Neuron (in vitro differentiated cells): ENCODE measurements at regions not wholly inside any gene's neighbourhood (a gene's known extent, or its start where the extent isn't known, plus 50 kb on each side); places are given as distances from the start of the nearest gene placed in this dataset.

Source experiments
- H2AFZ ChIP-seq: one replicate; pipeline ENCODE4 v1.6.1; 2013; ENCODE audit warnings: low read depth, mild to moderate bottlenecking, inconsistent platforms, low read length, moderate library complexity
- H3K27me3 ChIP-seq: one replicate; pipeline ENCODE4 v1.6.1; 2013; ENCODE audit warnings: low read length; ENCODE audit not compliant: insufficient read depth
- H3K36me3 ChIP-seq: one replicate; pipeline ENCODE4 v1.6.1; 2013; ENCODE audit warnings: low read length; ENCODE audit not compliant: insufficient read depth
- H3K4me1 ChIP-seq: one replicate; pipeline ENCODE4 v1.6.1; 2013; ENCODE audit warnings: low read length; ENCODE audit not compliant: insufficient read depth
- H3K4me3 ChIP-seq: 2 replicates; pipeline ENCODE4 v1.5.1; 2013; ENCODE audit warnings: mild to moderate bottlenecking, low read length, moderate library complexity
- H3K9me3 ChIP-seq: one replicate; pipeline ENCODE4 v1.6.1; 2013; ENCODE audit warnings: low read length

DNA sequence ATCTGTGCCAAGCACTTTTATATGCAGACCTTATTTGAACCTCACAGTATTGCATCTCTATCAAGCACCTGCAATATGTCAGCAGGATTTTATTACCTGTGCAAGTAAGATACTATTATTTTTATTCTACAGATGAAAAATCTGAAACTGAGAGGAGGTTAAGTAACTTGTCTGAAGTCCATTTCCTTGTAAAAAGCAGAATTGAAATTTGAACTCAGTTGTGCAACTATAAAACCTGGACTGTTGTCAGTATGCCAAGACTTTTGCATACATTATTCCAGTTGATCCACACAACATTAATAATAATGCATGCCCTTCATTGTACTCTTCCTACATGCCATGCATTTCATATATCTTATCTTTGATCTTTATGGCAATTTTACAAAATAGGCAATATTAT, 82.2 kb upstream of the BRINP1 start:
- Histone ChIP-seq H3K4me1 (no peaks in the 10 kb centered on the region), H3K27me3 (no peaks in the 10 kb centered on the region), H3K4me3 (no peak overlapping the region), H2AFZ (no peak overlapping the region), H3K36me3 (no peaks in the 10 kb centered on the region), H3K9me3 (no peaks in the 10 kb centered on the region)

GRCh38 chr9:119443179-119443578, 73.9 kb upstream of the BRINP1 start:
- Histone ChIP-seq H3K36me3 (no peaks in the 10 kb centered on the region), H2AFZ (no peak overlapping the region), H3K4me1 (no peaks in the 10 kb centered on the region), H3K4me3 (no peak overlapping the region), H3K9me3 (no peaks in the 10 kb centered on the region), H3K27me3 (no peaks in the 10 kb centered on the region)

GRCh38 chr9:119441832-119442231, 72.6 kb upstream of the BRINP1 start:
- H2AFZ ChIP-seq: no peak overlapping the region
- no peaks in the 10 kb centered on the region for H3K36me3 ChIP-seq
- H3K4me3 ChIP-seq: no peak overlapping the region
- no peaks in the 10 kb centered on the region for H3K4me1 ChIP-seq
- no peaks in the 10 kb centered on the region for H3K9me3 ChIP-seq
- no peaks in the 10 kb centered on the region for H3K27me3 ChIP-seq

DNA sequence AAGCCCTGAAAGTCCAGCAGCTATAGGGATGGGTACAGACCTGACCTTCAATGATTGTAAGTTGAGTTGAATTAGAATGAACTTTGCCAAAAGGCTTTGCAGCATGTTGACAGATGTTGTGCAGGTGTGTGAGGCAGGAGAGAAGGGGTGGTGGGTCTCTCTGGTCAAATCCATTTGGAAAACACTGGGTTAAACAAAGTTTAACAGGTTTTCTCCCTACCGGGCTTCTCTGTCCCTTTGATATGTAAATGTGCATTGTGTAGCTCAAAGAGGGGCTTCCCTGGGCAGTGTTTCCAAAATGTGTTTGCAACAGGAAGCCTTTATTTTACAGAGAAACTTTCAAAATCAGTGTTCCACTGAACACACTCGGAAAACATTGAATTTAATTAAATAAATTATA, 72.1 kb upstream of the BRINP1 start:
- Histone ChIP-seq H2AFZ (no peak overlapping the region), H3K9me3 (no peaks in the 10 kb centered on the region), H3K36me3 (no peaks in the 10 kb centered on the region), H3K4me3 (no peak overlapping the region), H3K4me1 (no peaks in the 10 kb centered on the region), H3K27me3 (no peaks in the 10 kb centered on the region)

DNA sequence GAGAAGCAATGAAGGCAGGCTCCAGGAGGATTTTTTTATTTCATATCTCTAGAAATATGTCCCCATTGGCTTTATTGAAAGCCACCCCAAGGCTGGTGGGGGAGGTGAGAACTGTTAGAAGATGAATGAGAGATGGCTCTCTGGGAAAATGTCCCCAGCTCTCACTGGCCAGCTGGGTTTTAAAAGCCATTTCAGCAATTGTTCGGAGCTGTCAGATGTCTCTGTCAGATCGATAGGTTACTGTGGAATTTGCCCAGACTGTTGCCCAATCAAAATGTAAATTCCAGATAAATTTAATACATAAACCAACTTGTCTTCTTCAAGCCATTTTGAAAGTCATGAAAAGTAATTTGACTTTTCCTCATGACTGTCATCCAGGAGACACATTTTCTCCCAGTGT, 67.0 kb upstream of the BRINP1 start:
- Histone ChIP-seq H3K27me3 (no peaks in the 10 kb centered on the region), H2AFZ (no peak overlapping the region), H3K9me3 (no peaks in the 10 kb centered on the region), H3K4me1 (no peaks in the 10 kb centered on the region), H3K36me3 (no peaks in the 10 kb centered on the region), H3K4me3 (no peak overlapping the region)

DNA sequence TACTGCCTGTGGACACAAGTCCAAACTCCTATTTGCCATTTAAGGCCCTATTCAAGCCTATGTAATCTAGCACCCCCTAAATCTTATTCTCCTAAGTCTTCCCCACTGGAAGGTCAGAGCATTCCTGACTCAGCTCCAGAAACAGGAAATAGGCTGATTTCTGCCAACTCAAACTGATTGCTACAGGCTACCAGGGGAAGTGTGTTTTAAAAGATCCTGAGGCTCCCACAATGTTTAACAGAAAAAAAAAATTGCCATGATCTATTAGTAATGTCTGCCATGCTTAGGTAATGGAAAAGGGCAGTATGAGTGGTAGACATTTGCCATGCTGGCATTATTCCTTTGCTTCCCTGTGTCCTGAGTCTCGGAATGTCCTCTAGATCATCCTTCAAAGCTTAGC, 65.8 kb upstream of the BRINP1 start:
- H3K36me3 ChIP-seq: no peaks in the 10 kb centered on the region

GRCh38 chr9:119432428-119432827, 63.2 kb upstream of the BRINP1 start:
- H3K4me3 ChIP-seq: no peak overlapping the region
- no peaks in the 10 kb centered on the region for H3K4me1 ChIP-seq
- H3K36me3 ChIP-seq: no peaks in the 10 kb centered on the region
- no peaks in the 10 kb centered on the region for H3K9me3 ChIP-seq
- H3K27me3 ChIP-seq: no peaks in the 10 kb centered on the region
- H2AFZ ChIP-seq: no peak overlapping the region

More for the DNA sequence above, 65.8 kb upstream of the BRINP1 start:
- Histone ChIP-seq H3K9me3 (no peaks in the 10 kb centered on the region), H3K4me1 (no peaks in the 10 kb centered on the region), H3K4me3 (no peak overlapping the region), H2AFZ (no peak overlapping the region), H3K27me3 (no peaks in the 10 kb centered on the region)

DNA sequence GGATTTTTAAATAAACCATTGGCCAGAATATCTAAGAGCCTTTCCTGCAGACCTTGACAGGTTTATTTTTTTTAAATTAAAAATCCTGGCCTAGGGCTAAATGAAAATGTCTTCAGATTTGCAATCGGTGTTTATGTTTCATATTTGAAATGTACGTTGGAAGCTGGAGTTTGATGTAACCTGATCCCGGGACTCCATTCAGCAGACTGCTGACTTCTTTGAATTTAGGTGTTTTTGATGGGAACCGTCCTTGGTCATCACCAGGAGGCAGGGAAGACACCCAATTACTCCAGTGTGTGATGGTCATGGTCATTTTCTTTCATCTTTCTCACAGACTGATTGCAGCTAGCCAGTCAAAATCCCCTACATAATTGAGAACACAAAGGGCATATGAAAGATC, 60.1 kb upstream of the BRINP1 start:
- no peak overlapping the region for H2AFZ ChIP-seq
- no peak overlapping the region for H3K4me3 ChIP-seq
- no peaks in the 10 kb centered on the region for H3K9me3 ChIP-seq
- no peaks in the 10 kb centered on the region for H3K36me3 ChIP-seq
- H3K27me3 ChIP-seq: no peaks in the 10 kb centered on the region
- no peaks in the 10 kb centered on the region for H3K4me1 ChIP-seq

DNA sequence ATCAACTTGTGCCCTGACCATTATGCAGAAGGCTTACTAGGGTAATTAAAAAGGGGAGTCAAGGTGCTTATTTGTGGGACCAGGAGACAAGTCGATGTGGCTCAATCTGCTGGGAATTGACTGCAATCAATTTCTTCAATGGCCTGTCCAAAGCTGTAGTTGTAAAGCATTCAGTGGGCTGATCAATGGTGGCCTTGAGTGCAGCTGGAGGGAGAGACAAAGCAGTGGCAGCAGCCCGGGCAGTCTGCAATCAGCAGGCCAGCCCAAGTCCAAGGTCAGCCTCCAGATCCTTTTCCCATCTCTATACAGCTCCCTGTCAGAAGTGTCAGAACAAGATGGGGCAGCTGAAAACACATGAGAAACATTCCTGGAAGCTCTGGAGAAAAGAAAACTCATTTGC, 51.0 kb upstream of the BRINP1 start:
- Histone ChIP-seq H3K9me3 (no peaks in the 10 kb centered on the region), H3K27me3 (no peaks in the 10 kb centered on the region), H3K4me1 (no peaks in the 10 kb centered on the region), H3K36me3 (no peaks in the 10 kb centered on the region), H3K4me3 (no peak overlapping the region), H2AFZ (no peak overlapping the region)
